Neural cell (in vitro differentiated cells): ENCODE measurements at regions not wholly inside any gene's neighbourhood (a gene's known extent, or its start where the extent isn't known, plus 50 kb on each side); places are given as distances from the start of the nearest gene placed in this dataset.

Experiments used
- EP300 ChIP-seq: fragments of 450-650 bp; conservative IDR thresholded peaks from 2 replicates; pipeline ENCODE4 v1.6.1; 2014; ENCODE audit warnings: antibody characterized with exemption, mild to moderate bottlenecking, moderate library complexity; ENCODE audit not compliant: poor library complexity, severe bottlenecking
- EZH2 ChIP-seq: fragments of 200-600, 300-800 bp; shearing (Covaris generic), sonication (generic); IDR thresholded peaks from 2 replicates; pipeline ENCODE4 v1.6.1; 2014; ENCODE audit warnings: antibody characterized with exemption, low read length, borderline replicate concordance, mild to moderate bottlenecking; ENCODE audit not compliant: insufficient read depth, poor library complexity, severe bottlenecking
- MXI1 ChIP-seq: fragments of 450-650 bp; conservative IDR thresholded peaks from 2 replicates; pipeline ENCODE4 v1.6.1; 2014; ENCODE audit warnings: antibody characterized with exemption, mild to moderate bottlenecking; ENCODE audit not compliant: poor library complexity, severe bottlenecking
- POLR2AphosphoS5 ChIP-seq: IDR thresholded peaks from 2 replicates; pipeline ENCODE4 v1.6.1; 2012
- RAD21 ChIP-seq: fragments of 450-650 bp; conservative IDR thresholded peaks from 2 replicates; pipeline ENCODE4 v1.6.1; 2014; ENCODE audit warnings: antibody characterized with exemption, mild to moderate bottlenecking, moderate library complexity
- TAF1 ChIP-seq: IDR thresholded peaks from 2 replicates; pipeline ENCODE4 v1.6.1; 2012; ENCODE audit warnings: low read depth
- TF ChIP-seq, protein P1 (sequence below): fragments of 450-650 bp; IDR thresholded peaks from 2 replicates; pipeline ENCODE4 v1.5.1; 2014; ENCODE audit warnings: antibody characterized with exemption, mild to moderate bottlenecking, moderate library complexity; ENCODE audit not compliant: poor library complexity, severe bottlenecking

DNA sequence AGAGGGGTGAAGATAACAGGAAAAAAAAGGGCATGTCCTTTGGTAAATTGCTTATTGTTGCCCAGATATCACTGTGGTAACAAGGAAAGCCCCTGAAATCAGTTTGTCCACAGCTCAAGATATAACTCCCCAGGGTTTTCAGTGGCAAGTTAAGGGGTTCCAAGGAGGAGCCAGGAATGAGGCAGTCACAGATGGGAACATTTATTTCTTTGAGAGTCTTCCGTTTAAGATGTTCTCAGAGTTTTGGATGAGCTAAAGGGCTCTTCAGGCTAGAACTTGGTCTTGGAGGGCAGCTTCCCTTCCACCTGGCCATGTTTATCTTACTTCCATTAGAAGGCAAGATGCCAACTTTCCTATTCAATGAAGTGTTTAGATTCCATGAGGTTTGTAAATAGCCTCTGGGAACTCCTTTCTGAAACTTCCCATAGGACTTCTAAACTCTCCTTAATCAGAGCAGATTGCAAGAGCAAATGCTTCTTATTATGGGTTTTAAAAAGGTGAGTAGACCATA, 277.6 kb upstream of the TNC start:
- TF ChIP-seq, protein P1, sequence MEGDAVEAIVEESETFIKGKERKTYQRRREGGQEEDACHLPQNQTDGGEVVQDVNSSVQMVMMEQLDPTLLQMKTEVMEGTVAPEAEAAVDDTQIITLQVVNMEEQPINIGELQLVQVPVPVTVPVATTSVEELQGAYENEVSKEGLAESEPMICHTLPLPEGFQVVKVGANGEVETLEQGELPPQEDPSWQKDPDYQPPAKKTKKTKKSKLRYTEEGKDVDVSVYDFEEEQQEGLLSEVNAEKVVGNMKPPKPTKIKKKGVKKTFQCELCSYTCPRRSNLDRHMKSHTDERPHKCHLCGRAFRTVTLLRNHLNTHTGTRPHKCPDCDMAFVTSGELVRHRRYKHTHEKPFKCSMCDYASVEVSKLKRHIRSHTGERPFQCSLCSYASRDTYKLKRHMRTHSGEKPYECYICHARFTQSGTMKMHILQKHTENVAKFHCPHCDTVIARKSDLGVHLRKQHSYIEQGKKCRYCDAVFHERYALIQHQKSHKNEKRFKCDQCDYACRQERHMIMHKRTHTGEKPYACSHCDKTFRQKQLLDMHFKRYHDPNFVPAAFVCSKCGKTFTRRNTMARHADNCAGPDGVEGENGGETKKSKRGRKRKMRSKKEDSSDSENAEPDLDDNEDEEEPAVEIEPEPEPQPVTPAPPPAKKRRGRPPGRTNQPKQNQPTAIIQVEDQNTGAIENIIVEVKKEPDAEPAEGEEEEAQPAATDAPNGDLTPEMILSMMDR: no peak
- no peak for TF ChIP-seq EZH2
- no peak for TF ChIP-seq RAD21
- no peak for TF ChIP-seq EP300
- TF ChIP-seq POLR2AphosphoS5: no peak
- no peak for TF ChIP-seq TAF1
- TF ChIP-seq MXI1: no peak
